ENCODE measurements at regions not wholly inside any gene's neighbourhood (a gene's known extent, or its start where the extent isn't known, plus 50 kb on each side); places are given as distances from the start of the nearest gene placed in this dataset.

DNA sequence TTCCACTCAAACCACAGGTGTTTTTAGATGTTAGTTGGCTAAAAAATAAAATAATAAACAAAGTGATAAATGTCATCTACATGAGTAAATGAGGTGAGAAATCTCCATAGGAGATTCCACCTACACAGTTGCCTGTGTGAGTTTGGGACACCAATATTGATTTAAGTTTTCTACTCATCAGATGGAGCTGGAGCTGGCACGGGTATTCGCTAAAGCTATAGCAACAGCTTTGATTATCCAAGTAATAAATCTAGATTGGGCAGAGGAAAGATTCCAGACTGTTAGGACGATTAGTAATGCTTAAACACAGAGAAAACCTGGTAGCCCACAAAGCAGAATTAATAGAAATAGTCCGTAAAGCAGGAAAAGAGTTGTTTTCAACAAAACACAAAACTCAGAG is 313.9 kb downstream of the PABPC4L start (continued):
- TF ChIP-seq PBX3 (IDR thresholded peaks at IDR 0.05) (no peak), ZBTB33 (IDR thresholded peaks at IDR 0.05; ENCODE audit: borderline replicate concordance, low read depth) (no peak)

- Histone ChIP-seq H3K36me3 (replicated peaks in 1 of 2; ENCODE audit: control insufficient read depth in 1 of 2, insufficient read depth in 2 of 2, low read length in 1 of 2) (no peaks in the 10 kb centered on the region), H3K4me3 (ENCODE audit: low read depth in 2 of 2, low read length in 1 of 2) (no peak overlapping the region), H3K27ac (ENCODE audit: low read depth in 2 of 2, low read length in 1 of 2) (no peak overlapping the region), H3K9me3 (no peaks in the 10 kb centered on the region), H3K9me2 (no peaks in the 10 kb centered on the region), H3K9ac (no peak overlapping the region), H3K4me1 (ENCODE audit: control insufficient read depth in 1 of 2, insufficient read depth in 2 of 2, low read depth in 1 of 2, low read length in 1 of 2) (no peaks in the 10 kb centered on the region), H3K4me2 (no peak overlapping the region), H3K27me3 (ENCODE audit: insufficient read depth) (no peaks in the 10 kb centered on the region), H3K79me2 (ENCODE audit: insufficient read depth) (no peaks in the 10 kb centered on the region), H3F3A (replicated peaks; ENCODE audit: insufficient read depth) (peaks cover 5% of the 10 kb centered on the region), H2AFZ (ENCODE audit: low read depth) (no peak overlapping the region), H4K20me1 (ENCODE audit: insufficient read depth) (no peaks in the 10 kb centered on the region)
- 15% methylated on average over 3 of the region's 3 CpGs for WGBS (ENCODE audit: low lambda C conversion rate)
- CTCF ChIA-PET = no interaction called here
- no peak for TF ChIP-seq EP300 (IDR thresholded peaks at IDR 0.05; ENCODE audit: borderline replicate concordance in 1 of 2, low read depth in 1 of 2, low read length in 1 of 2)
- no peak for TF ChIP-seq NRF1 (IDR thresholded peaks at IDR 0.05; ENCODE audit: low read depth, low read length)
- no peak for TF ChIP-seq EZH2phosphoT487 (IDR thresholded peaks at IDR 0.05; ENCODE audit: borderline replicate concordance, low read depth)
- TF ChIP-seq JUND (IDR thresholded peaks at IDR 0.05) = no peak
- TF ChIP-seq IRF3 (IDR thresholded peaks at IDR 0.05; ENCODE audit: low read depth, low read length) = no peak
- no peak for TF ChIP-seq GATA2 (CRISPR knock-in tag; IDR thresholded peaks at IDR 0.05)
- TF ChIP-seq TEAD4 (IDR thresholded peaks at IDR 0.05; ENCODE audit: borderline replicate concordance, insufficient read depth) = no peak
- TF ChIP-seq, protein P1, sequence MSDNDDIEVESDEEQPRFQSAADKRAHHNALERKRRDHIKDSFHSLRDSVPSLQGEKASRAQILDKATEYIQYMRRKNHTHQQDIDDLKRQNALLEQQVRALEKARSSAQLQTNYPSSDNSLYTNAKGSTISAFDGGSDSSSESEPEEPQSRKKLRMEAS (IDR thresholded peaks at IDR 0.05; ENCODE audit: low read depth) = no peak
- no peak for TF ChIP-seq TAF1 (IDR thresholded peaks at IDR 0.05; ENCODE audit: borderline replicate concordance, low read depth, low read length)
- no peak for TF ChIP-seq TCF12 (IDR thresholded peaks at IDR 0.05)
- no peak for TF ChIP-seq FOSL2 (IDR thresholded peaks at IDR 0.05; ENCODE audit: borderline replicate concordance, low read depth)
- TF ChIP-seq RAD21 (IDR thresholded peaks at IDR 0.05; ENCODE audit: low read length) = no peak
- no peak for TF ChIP-seq FOXJ3 (CRISPR knock-in tag; IDR thresholded peaks at IDR 0.05)
- TF ChIP-seq, protein P2, sequence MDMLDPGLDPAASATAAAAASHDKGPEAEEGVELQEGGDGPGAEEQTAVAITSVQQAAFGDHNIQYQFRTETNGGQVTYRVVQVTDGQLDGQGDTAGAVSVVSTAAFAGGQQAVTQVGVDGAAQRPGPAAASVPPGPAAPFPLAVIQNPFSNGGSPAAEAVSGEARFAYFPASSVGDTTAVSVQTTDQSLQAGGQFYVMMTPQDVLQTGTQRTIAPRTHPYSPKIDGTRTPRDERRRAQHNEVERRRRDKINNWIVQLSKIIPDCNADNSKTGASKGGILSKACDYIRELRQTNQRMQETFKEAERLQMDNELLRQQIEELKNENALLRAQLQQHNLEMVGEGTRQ (IDR thresholded peaks at IDR 0.05; ENCODE audit: borderline replicate concordance, low read depth, low read length) = no peak
- no peak for DNase-seq
- POLR2A ChIA-PET = no interaction called here
Measured at GRCh38 chr4:133869486-133869885, 332.1 kb downstream of the PABPC4L start.
